Neural cell (in vitro differentiated cells): ENCODE measurements at regions not wholly inside any gene's neighbourhood (a gene's known extent, or its start where the extent isn't known, plus 50 kb on each side); places are given as distances from the start of the nearest gene placed in this dataset.

Experiments
- CTCF ChIP-seq: fragments of 450-650 bp; IDR thresholded peaks from 2 replicates; pipeline ENCODE4 v1.5.1; 2014; ENCODE audit warnings: antibody characterized with exemption, mild to moderate bottlenecking, moderate library complexity; ENCODE audit not compliant: poor library complexity, severe bottlenecking
- EP300 ChIP-seq: fragments of 450-650 bp; conservative IDR thresholded peaks from 2 replicates; pipeline ENCODE4 v1.6.1; 2014; ENCODE audit warnings: antibody characterized with exemption, mild to moderate bottlenecking, moderate library complexity; ENCODE audit not compliant: poor library complexity, severe bottlenecking
- EZH2 ChIP-seq: fragments of 200-600, 300-800 bp; shearing (Covaris generic), sonication (generic); IDR thresholded peaks from 2 replicates; pipeline ENCODE4 v1.6.1; 2014; ENCODE audit warnings: antibody characterized with exemption, low read length, borderline replicate concordance, mild to moderate bottlenecking; ENCODE audit not compliant: insufficient read depth, poor library complexity, severe bottlenecking
- POLR2AphosphoS5 ChIP-seq: IDR thresholded peaks from 2 replicates; pipeline ENCODE4 v1.6.1; 2012
- RAD21 ChIP-seq: fragments of 450-650 bp; conservative IDR thresholded peaks from 2 replicates; pipeline ENCODE4 v1.6.1; 2014; ENCODE audit warnings: antibody characterized with exemption, mild to moderate bottlenecking, moderate library complexity
- REST ChIP-seq: IDR thresholded peaks from 2 replicates; pipeline ENCODE4 v1.6.1; 2012; ENCODE audit warnings: borderline replicate concordance
- SMC3 ChIP-seq: fragments of 450-650 bp; conservative IDR thresholded peaks from 2 replicates; pipeline ENCODE4 v1.6.1; 2014; ENCODE audit warnings: antibody characterized with exemption, mild to moderate bottlenecking, moderate library complexity; ENCODE audit not compliant: poor library complexity
- TAF1 ChIP-seq: IDR thresholded peaks from 2 replicates; pipeline ENCODE4 v1.6.1; 2012; ENCODE audit warnings: low read depth

DNA sequence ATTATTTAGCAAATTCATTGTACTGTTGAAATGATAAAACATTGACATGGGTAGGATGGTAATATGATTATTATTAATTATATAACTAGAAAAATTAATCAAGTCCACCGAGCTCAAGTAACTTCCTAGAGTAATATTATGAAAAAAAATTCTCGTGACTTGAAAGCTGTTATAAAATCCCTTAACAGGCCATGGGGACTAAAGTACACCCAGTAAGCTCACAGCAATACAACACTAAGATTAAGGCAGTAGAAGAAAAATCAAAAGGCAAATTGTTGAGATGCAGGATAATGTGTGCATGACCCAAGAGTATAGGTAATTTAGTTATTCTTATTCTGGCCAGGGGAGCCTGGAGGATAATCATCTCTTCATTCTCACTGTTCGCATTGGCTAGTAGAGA, 162.6 kb upstream of the LRIG3 start:
- TF ChIP-seq EP300 (no peak), EZH2 (no peak), CTCF (no peak), REST (no peak), TAF1 (no peak), POLR2AphosphoS5 (no peak), RAD21 (no peak), SMC3 (no peak)
